SJCRH30 (cell line): ENCODE measurements at regions not wholly inside any gene's neighbourhood (a gene's known extent, or its start where the extent isn't known, plus 50 kb on each side); places are given as distances from the start of the nearest gene placed in this dataset.

Experiments used
- DNase-seq, 2 experiments: peaks; one replicate each; pipeline ENCODE4 v3.0.0-alpha.2; 2015 to 2020
- H3K27ac ChIP-seq: fragments of 250-450 bp; sonication (Bioruptor Pico); 2 replicates; pipeline ENCODE4 v1.5.1; 2020; ENCODE audit warnings: mild to moderate bottlenecking, moderate library complexity
- H3K27me3 ChIP-seq: fragments of 250-450 bp; sonication (Bioruptor Pico); 2 replicates; pipeline ENCODE4 v1.5.1; 2020; ENCODE audit warnings: mild to moderate bottlenecking, moderate library complexity
- H3K36me3 ChIP-seq: fragments of 250-450 bp; sonication (Bioruptor Pico); 2 replicates; pipeline ENCODE4 v1.5.1; 2020; ENCODE audit warnings: mild to moderate bottlenecking, moderate library complexity
- H3K4me1 ChIP-seq: fragments of 250-450 bp; sonication (Bioruptor Pico); 2 replicates; pipeline ENCODE4 v1.5.1; 2020; ENCODE audit warnings: mild to moderate bottlenecking, moderate library complexity
- H3K4me3 ChIP-seq: fragments of 250-450 bp; sonication (Bioruptor Pico); 2 replicates; pipeline ENCODE4 v1.5.1; 2020; ENCODE audit warnings: mild to moderate bottlenecking, moderate library complexity
- H3K9me3 ChIP-seq: fragments of 250-450 bp; sonication (Bioruptor Pico); replicated peaks from 2 replicates; pipeline ENCODE4 v1.5.1; 2020; ENCODE audit warnings: mild to moderate bottlenecking, moderate library complexity

GRCh38 chr12:107978201-107978600, 150.9 kb upstream of the WSCD2 start:
- Histone ChIP-seq H3K36me3 (no peaks in the 10 kb centered on the region), H3K4me3 (no peak overlapping the region), H3K27me3 (0 out of 2 replicates have a peak, but pooled peaks cover 3% of the 10 kb centered on the region), H3K4me1 (no peaks in the 10 kb centered on the region), H3K9me3 (no peaks in the 10 kb centered on the region; the same call in 1 of the 2 replicates), H3K27ac (no peak overlapping the region)
- DNase-seq: no peak

- Histone ChIP-seq H3K4me3 (no peak overlapping the region), H3K4me1 (no peaks in the 10 kb centered on the region), H3K27ac (no peak overlapping the region), H3K9me3 (no peaks in the 10 kb centered on the region; the same call in 1 of the 2 replicates), H3K27me3 (0 out of 2 replicates have a peak, but pooled peaks cover 3% of the 10 kb centered on the region), H3K36me3 (no peaks in the 10 kb centered on the region)
- no peak for DNase-seq
Measured at GRCh38 chr12:107978641-107979040, 150.4 kb upstream of the WSCD2 start.

GRCh38 chr12:107983756-107984472, 145.2 kb upstream of the WSCD2 start:
- H3K4me1 ChIP-seq: no peaks in the 10 kb centered on the region
- no peaks in the 10 kb centered on the region for H3K36me3 ChIP-seq
- 0 out of 2 replicates have a peak, but pooled peaks cover 3% of the 10 kb centered on the region for H3K27me3 ChIP-seq
- DNase-seq: no peak
- H3K4me3 ChIP-seq: no peak overlapping the region
- H3K9me3 ChIP-seq: no peaks in the 10 kb centered on the region
- no peak overlapping the region for H3K27ac ChIP-seq

- DNase-seq: no peak
- Histone ChIP-seq H3K9me3 (no peaks in the 10 kb centered on the region), H3K27ac (no peak overlapping the region), H3K4me1 (no peaks in the 10 kb centered on the region), H3K27me3 (no peaks in the 10 kb centered on the region), H3K4me3 (no peak overlapping the region), H3K36me3 (no peaks in the 10 kb centered on the region)
Measured at GRCh38 chr12:107984973-107985372, 144.1 kb upstream of the WSCD2 start.

- no peaks in the 10 kb centered on the region for H3K4me1 ChIP-seq
- no peaks in the 10 kb centered on the region for H3K36me3 ChIP-seq
- DNase-seq: no peak
- no peaks in the 10 kb centered on the region for H3K9me3 ChIP-seq
- no peaks in the 10 kb centered on the region for H3K27me3 ChIP-seq
- no peak overlapping the region for H3K4me3 ChIP-seq
- H3K27ac ChIP-seq: no peak overlapping the region
Measured at GRCh38 chr12:107986183-107986582, 142.9 kb upstream of the WSCD2 start.

GRCh38 chr12:107990325-107990724, 138.8 kb upstream of the WSCD2 start:
- DNase-seq: peak; percentile 24 to 54
- H3K36me3 ChIP-seq: no peaks in the 10 kb centered on the region
- H3K27ac ChIP-seq: no peak overlapping the region
- H3K9me3 ChIP-seq: no peaks in the 10 kb centered on the region
- H3K4me3 ChIP-seq: no peak overlapping the region
- H3K4me1 ChIP-seq: no peaks in the 10 kb centered on the region
- no peaks in the 10 kb centered on the region for H3K27me3 ChIP-seq

GRCh38 chr12:107992029-107992428, 137.1 kb upstream of the WSCD2 start:
- H3K4me1 ChIP-seq: no peaks in the 10 kb centered on the region
- DNase-seq: no peak

GRCh38 chr12:107992870-107993451, 136.1 kb upstream of the WSCD2 start:
- no peak overlapping the region for H3K27ac ChIP-seq
- H3K4me3 ChIP-seq: no peak overlapping the region
- no peaks in the 10 kb centered on the region for H3K27me3 ChIP-seq
- no peaks in the 10 kb centered on the region for H3K9me3 ChIP-seq
- no peaks in the 10 kb centered on the region for H3K4me1 ChIP-seq
- DNase-seq: peak; percentile 31 to 44
- H3K36me3 ChIP-seq: no peaks in the 10 kb centered on the region

More at GRCh38 chr12:107992029-107992428, 137.1 kb upstream of the WSCD2 start:
- Histone ChIP-seq H3K27ac (no peak overlapping the region), H3K4me3 (no peak overlapping the region), H3K27me3 (no peaks in the 10 kb centered on the region), H3K36me3 (no peaks in the 10 kb centered on the region), H3K9me3 (no peaks in the 10 kb centered on the region)

- no peak for DNase-seq
- H3K4me1 ChIP-seq: peaks cover 6% of the 10 kb centered on the region; the same call in 1 of the 2 replicates
- no peak overlapping the region for H3K27ac ChIP-seq
- H3K36me3 ChIP-seq: no peaks in the 10 kb centered on the region
- H3K9me3 ChIP-seq: no peaks in the 10 kb centered on the region
- no peak overlapping the region for H3K4me3 ChIP-seq
- no peaks in the 10 kb centered on the region for H3K27me3 ChIP-seq
Measured at GRCh38 chr12:107998863-107999262, 130.2 kb upstream of the WSCD2 start.

- H3K27me3 ChIP-seq: no peaks in the 10 kb centered on the region
- no peak overlapping the region for H3K27ac ChIP-seq
- DNase-seq: peak; percentile 24 to 62
- H3K4me1 ChIP-seq: peaks cover 6% of the 10 kb centered on the region; the same call in 1 of the 2 replicates
- H3K9me3 ChIP-seq: no peaks in the 10 kb centered on the region
- H3K4me3 ChIP-seq: no peak overlapping the region
- H3K36me3 ChIP-seq: no peaks in the 10 kb centered on the region
Measured at GRCh38 chr12:108000111-108000510, 129.0 kb upstream of the WSCD2 start.

GRCh38 chr12:108004319-108004718, 124.8 kb upstream of the WSCD2 start:
- no peaks in the 10 kb centered on the region for H3K9me3 ChIP-seq
- H3K4me1 ChIP-seq: peaks cover 6% of the 10 kb centered on the region; the same call in 1 of the 2 replicates
- DNase-seq: peak in 1 of 2 experiments; percentile 29
- H3K27me3 ChIP-seq: no peaks in the 10 kb centered on the region
- no peak overlapping the region for H3K27ac ChIP-seq
- no peaks in the 10 kb centered on the region for H3K36me3 ChIP-seq
- H3K4me3 ChIP-seq: no peak overlapping the region

- Histone ChIP-seq H3K27me3 (no peaks in the 10 kb centered on the region), H3K36me3 (no peaks in the 10 kb centered on the region), H3K27ac (no peak overlapping the region), H3K9me3 (no peaks in the 10 kb centered on the region), H3K4me3 (no peak overlapping the region), H3K4me1 (no peaks in the 10 kb centered on the region)
- DNase-seq: no peak
Measured at GRCh38 chr12:108008163-108008905, 120.8 kb upstream of the WSCD2 start.

GRCh38 chr12:108009442-108010070, 119.5 kb upstream of the WSCD2 start:
- H3K36me3 ChIP-seq: no peaks in the 10 kb centered on the region
- H3K27ac ChIP-seq: no peak overlapping the region
- H3K4me1 ChIP-seq: no peaks in the 10 kb centered on the region
- H3K4me3 ChIP-seq: no peak overlapping the region
- no peaks in the 10 kb centered on the region for H3K9me3 ChIP-seq
- no peak for DNase-seq
- H3K27me3 ChIP-seq: no peaks in the 10 kb centered on the region

- no peaks in the 10 kb centered on the region for H3K36me3 ChIP-seq
- H3K9me3 ChIP-seq: no peaks in the 10 kb centered on the region
- H3K27me3 ChIP-seq: no peaks in the 10 kb centered on the region
- no peak overlapping the region for H3K4me3 ChIP-seq
- no peaks in the 10 kb centered on the region for H3K4me1 ChIP-seq
- no peak for DNase-seq
- no peak overlapping the region for H3K27ac ChIP-seq
Measured at GRCh38 chr12:108016022-108016564, 113.0 kb upstream of the WSCD2 start.
